HG02840 (cell line): ENCODE measurements at regions not wholly inside any gene's neighbourhood (a gene's known extent, or its start where the extent isn't known, plus 50 kb on each side); places are given as distances from the start of the nearest gene placed in this dataset.
"Not testable (repeated sequence)": the region's sequence is repeated elsewhere in the genome, so short reads cannot be mapped to it uniquely, and the experiment has no call there.

Experiments
- ATAC-seq: cut with Tn5 transposase; IDR thresholded peaks from one replicate; pipeline ENCODE4 v1.9.1; 2021; ENCODE audit warnings: mild to moderate bottlenecking, moderate library complexity, moderate number of reproducible peaks; ENCODE audit not compliant: unreplicated experiment, low FRiP score

- ATAC-seq, result no peak
Observed at GRCh38 chr18:27313678-27314077, 128.6 kb upstream of the CHST9 start.

- no peak for ATAC-seq
Observed at GRCh38 chr18:27312853-27313252, 127.7 kb upstream of the CHST9 start.

- no peak for ATAC-seq
Observed at GRCh38 chr18:27312153-27312552, 127.0 kb upstream of the CHST9 start.

- ATAC-seq, result no peak
Observed at GRCh38 chr18:27311114-27311513, 126.0 kb upstream of the CHST9 start.

GRCh38 chr18:27301615-27302378, 116.7 kb upstream of the CHST9 start:
- ATAC-seq, result no peak

- no peak for ATAC-seq
Observed at GRCh38 chr18:27298214-27298804, 113.2 kb upstream of the CHST9 start.

- not testable (repeated sequence) for ATAC-seq
Observed at GRCh38 chr18:27285973-27286562, 101.0 kb upstream of the CHST9 start.

GRCh38 chr18:27278131-27278530, 93.0 kb upstream of the CHST9 start:
- ATAC-seq, result no peak

- no peak for ATAC-seq
Observed at GRCh38 chr18:27277554-27277953, 92.4 kb upstream of the CHST9 start.

GRCh38 chr18:27276886-27277285, 91.8 kb upstream of the CHST9 start:
- no peak for ATAC-seq

GRCh38 chr18:27276479-27276878, 91.4 kb upstream of the CHST9 start:
- ATAC-seq, result no peak

- no peak for ATAC-seq
Observed at GRCh38 chr18:27274901-27275300, 89.8 kb upstream of the CHST9 start.

GRCh38 chr18:27270508-27270907, 85.4 kb upstream of the CHST9 start:
- ATAC-seq, result no peak

GRCh38 chr18:27263369-27263768, 78.3 kb upstream of the CHST9 start:
- no peak for ATAC-seq

- no peak for ATAC-seq
Observed at GRCh38 chr18:27261769-27262549, 76.9 kb upstream of the CHST9 start.

- no peak for ATAC-seq
Observed at GRCh38 chr18:27253571-27253970, 68.5 kb upstream of the CHST9 start.

GRCh38 chr18:27250471-27250870, 65.4 kb upstream of the CHST9 start:
- ATAC-seq, result no peak

- no peak for ATAC-seq
Observed at GRCh38 chr18:27249933-27250332, 64.8 kb upstream of the CHST9 start.

GRCh38 chr18:27244259-27244658, 59.2 kb upstream of the CHST9 start:
- ATAC-seq, result no peak

- ATAC-seq, result no peak
Observed at GRCh38 chr18:27242392-27243047, 57.4 kb upstream of the CHST9 start.

GRCh38 chr18:27240383-27240782, 55.3 kb upstream of the CHST9 start:
- no peak for ATAC-seq
